ENCODE measurements at regions not wholly inside any gene's neighbourhood (a gene's known extent, or its start where the extent isn't known, plus 50 kb on each side); places are given as distances from the start of the nearest gene placed in this dataset.

- no peak for DNase-seq (ENCODE audit: low read depth in 2 of 3, low spot score in 2 of 3)
Observed at GRCh38 chr6:23089981-23090380, 520.6 kb downstream of the HDGFL1 start.

DNA sequence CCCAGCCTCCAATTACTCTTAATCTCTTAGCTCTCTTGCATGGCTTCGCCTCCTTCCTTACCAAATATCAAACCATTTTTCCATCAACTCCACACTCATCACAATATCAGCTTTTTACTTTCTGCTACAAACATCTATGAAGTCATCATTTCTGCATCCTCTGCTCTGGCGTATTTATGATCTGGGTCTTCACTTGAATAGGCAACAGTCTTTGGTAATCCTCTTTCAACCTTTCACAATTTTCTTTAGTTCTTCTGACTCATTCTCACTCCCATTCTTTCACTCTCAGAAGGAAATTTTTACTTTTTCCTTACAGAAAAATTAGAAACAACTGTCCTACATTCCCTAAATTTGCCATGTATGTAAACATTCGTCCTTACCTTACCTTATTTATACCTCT, 522.4 kb downstream of the HDGFL1 start:
- DNase-seq (ENCODE audit: low read depth in 2 of 3, low spot score in 2 of 3), result no peak

DNA sequence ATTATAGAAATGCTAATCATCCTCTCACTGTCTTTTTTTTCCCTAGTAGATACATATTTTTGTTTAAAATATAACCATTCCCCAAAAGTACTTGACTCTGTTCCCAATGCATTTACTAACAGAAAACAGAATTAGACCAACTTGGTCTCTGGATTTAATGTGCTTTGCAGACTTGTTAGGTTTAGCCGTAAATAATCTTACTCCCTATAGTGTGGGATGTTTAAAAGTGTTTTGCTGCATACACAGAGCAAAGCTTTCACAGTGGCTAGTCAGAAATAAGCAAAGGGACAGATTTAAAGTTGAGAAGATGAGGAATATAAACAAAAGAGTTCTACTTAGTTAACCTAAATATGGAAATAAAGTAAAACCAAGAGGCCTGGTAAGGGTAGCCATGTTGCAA, 527.5 kb downstream of the HDGFL1 start:
- no peak for DNase-seq (ENCODE audit: low read depth in 2 of 3, low spot score in 2 of 3)

DNA sequence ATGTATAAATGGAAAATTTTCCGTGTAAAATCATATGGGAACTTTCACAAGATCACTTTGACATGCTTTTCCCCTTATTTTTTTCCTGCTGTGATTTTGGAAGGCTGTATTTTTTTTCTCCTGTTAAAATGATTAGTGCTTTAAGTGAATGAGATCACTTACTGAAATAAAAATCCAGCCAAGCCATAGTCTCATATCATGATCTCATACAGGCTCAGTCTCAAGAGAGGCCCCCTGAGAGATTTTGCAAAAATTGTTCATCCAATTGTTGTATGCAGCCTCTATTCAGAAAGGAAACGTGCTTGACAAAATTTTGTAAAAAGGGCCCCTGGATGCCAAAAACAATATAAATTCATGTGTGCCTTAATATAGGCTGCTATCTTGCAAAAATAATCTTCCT, 528.2 kb downstream of the HDGFL1 start:
- DNase-seq (ENCODE audit: low read depth in 2 of 3, low spot score in 2 of 3), result no peak

- DNase-seq (ENCODE audit: low read depth in 2 of 3, low spot score in 2 of 3), result no peak
Observed at GRCh38 chr6:23106951-23107350, 537.6 kb downstream of the HDGFL1 start.

DNA sequence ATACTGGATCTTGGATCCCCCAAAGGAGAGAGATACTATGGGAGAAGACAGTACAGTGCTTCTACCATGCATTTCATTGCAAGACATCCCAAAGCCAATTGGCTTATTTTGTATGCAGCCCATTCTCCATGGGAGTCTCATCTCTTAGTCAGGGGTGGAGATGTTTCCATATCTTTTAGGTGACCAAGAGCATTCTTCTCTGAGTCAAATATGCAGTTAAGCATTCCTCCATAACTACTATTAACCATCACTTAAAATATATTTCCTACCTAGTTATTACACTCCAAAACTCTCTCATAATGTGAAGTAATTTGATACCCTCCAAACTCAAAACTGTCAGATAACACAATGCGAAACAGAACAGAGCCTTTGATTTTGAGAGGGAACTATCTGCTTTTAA, 542.6 kb downstream of the HDGFL1 start:
- no peak for DNase-seq (ENCODE audit: low read depth in 2 of 3, low spot score in 2 of 3)

- no peak for DNase-seq (ENCODE audit: low read depth in 2 of 3, low spot score in 2 of 3)
Observed at GRCh38 chr6:23114812-23115504, 545.6 kb downstream of the HDGFL1 start.

- DNase-seq (ENCODE audit: low read depth in 2 of 3, low spot score in 2 of 3), result no peak
Observed at GRCh38 chr6:23137611-23138010, 568.2 kb downstream of the HDGFL1 start.

GRCh38 chr6:23140871-23141270, 571.5 kb downstream of the HDGFL1 start:
- DNase-seq (ENCODE audit: low read depth in 2 of 3, low spot score in 2 of 3), result no peak

DNA sequence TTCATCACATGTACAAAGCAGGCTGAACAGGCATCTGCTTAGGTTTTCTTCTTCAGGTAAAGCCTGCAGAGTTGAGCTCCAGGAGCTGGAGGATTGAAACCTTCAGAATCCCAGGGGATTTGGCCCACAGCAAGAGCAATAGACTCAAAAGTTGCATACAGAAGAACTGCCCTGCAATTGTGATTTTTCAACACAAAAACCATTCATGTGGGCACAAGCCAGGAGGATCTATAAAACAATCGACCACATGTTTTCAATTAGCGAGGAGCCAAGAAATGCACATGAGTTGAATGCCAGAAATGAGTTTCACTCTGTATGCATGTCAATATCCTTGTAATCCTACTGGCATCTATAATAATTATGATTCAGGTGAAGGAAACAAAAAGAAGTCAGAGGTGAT, 576.4 kb downstream of the HDGFL1 start:
- no peak for DNase-seq (ENCODE audit: low read depth in 2 of 3, low spot score in 2 of 3)

DNA sequence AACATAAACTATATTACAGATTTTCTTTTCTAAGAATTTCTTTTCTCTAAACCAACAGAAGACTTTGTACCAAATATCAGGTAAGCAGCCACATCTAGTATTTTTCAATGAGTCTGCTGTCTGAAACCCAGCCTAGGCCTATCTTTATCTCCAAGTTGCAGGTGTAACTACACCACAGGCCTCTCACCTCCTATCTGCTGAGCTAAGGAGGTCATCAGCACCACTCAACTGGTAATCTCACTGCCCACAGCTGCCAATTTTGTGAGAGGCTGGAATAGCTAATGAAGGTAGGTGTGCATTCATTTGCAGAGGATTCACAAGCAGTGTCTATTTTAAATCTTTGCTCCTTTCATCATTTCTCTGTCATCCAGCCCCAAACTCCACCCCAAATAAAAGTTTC, 584.8 kb downstream of the HDGFL1 start:
- no peak for DNase-seq (ENCODE audit: low read depth in 2 of 3, low spot score in 2 of 3)

DNA sequence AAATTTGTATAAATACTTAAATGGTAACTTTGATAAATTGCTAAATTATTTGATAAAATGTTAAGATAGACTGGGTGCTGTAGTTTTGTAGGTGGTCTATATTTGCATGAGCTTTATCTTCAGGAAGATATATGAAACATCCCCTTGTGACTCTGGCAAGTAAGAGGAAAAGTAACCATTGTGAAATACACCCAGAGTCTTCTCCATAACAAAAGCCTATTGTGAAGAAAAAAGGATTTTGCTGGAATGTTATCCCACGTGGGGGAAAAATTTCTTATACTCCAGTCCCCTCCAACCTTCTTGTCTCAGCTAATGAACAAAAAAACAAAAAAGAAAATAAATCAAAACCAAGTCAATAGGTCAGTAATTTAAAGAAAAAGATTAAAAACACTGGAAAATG, 600.7 kb downstream of the HDGFL1 start:
- DNase-seq (ENCODE audit: low read depth in 2 of 3, low spot score in 2 of 3), result no peak

GRCh38 chr6:23173234-23173633, 603.9 kb downstream of the HDGFL1 start:
- peak in 2 of 3 donors; percentile 3 to 41 for DNase-seq (ENCODE audit: low read depth in 2 of 3, low spot score in 2 of 3)

GRCh38 chr6:23174781-23175361, 605.5 kb downstream of the HDGFL1 start:
- DNase-seq (ENCODE audit: low read depth in 2 of 3, low spot score in 2 of 3), result no peak

DNA sequence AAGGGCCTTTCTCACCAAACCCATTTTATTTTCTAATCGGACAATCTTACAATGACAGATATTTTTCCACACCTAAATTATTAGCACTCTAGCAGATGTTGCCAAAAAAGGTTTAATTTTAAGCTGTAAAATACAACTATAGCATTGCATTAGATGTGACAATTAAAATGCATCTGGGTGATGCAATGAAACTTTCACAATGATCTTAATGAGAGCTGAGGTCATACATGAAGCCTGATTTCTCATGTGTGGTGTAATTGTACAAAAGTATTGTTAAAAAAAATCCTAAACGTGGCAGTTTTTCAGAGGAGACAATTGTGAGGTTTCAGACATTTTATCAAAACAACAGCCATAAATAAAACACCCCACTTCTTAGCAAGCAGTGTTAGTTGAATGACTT, 606.0 kb downstream of the HDGFL1 start:
- DNase-seq (ENCODE audit: low read depth in 2 of 3, low spot score in 2 of 3), result no peak

DNA sequence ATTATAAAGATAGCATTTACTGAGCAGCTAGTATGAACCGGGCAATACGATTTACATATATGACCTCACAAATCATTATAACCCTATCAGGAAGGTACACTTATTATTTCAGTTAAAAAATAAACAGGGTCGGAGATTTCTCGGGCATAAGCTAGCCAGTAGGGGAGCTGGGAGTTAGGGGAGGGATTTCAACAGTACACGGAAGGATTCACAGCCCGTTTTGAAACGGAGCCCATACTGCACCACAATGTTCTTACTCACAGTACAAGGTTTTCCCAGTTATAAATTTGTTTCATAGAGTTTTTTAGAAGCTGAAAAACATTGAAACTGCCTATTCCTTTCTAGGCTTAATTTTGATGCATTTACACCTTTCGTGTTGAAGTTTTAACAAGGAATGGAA, 607.1 kb downstream of the HDGFL1 start:
- DNase-seq (ENCODE audit: low read depth in 2 of 3, low spot score in 2 of 3), result no peak

DNA sequence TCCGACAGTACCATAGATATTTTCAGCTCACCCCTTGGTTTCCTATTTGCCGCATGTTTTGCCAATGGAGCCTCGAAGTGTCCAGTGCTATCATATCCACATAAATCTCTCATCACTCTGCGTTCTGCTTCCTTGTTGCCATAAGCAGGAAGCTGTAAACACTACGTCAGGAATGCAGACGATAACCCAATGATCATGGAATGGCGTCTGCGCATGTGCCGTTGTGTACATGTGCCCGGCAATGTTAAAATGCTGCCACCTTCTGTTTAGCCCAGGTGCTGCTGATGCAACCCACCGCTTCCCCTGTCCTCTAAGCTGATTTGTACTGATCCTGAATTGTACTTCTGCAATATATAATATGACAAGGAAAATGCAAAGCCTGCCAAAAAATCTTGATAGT, 607.5 kb downstream of the HDGFL1 start:
- DNase-seq (ENCODE audit: low read depth in 2 of 3, low spot score in 2 of 3), result no peak

- DNase-seq (ENCODE audit: low read depth in 2 of 3, low spot score in 2 of 3), result no peak
Observed at GRCh38 chr6:23177806-23178205, 608.4 kb downstream of the HDGFL1 start.

DNA sequence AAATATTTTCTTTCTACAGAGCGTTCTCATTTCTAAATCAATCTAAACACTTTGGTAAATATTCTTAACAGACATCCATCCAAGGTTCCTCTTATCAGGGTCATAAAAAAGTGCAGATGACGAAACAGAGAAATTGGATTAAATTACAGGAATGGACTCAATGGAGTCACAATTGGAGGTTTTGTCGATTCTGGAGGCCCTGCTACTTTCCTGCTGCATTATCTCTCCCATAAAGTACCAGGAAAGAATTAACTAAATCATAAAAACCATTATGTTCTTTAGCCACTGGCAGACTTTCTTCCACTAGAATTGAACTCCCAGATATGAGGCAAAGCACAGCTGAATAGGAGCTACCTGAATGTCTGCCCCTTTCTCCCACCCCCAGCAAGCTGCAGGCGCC, 610.6 kb downstream of the HDGFL1 start:
- no peak for DNase-seq (ENCODE audit: low read depth in 2 of 3, low spot score in 2 of 3)

GRCh38 chr6:23180504-23181293, 611.3 kb downstream of the HDGFL1 start:
- DNase-seq (ENCODE audit: low read depth in 2 of 3, low spot score in 2 of 3), result peak in 2 of 3 donors; percentile 5 to 70

- no peak for DNase-seq (ENCODE audit: low read depth in 2 of 3, low spot score in 2 of 3)
Observed at GRCh38 chr6:23181356-23182110, 612.2 kb downstream of the HDGFL1 start.

Data from hematopoietic multipotent progenitor cell (in vitro differentiated cells).